A549 (cell line): ENCODE measurements at regions not wholly inside any gene's neighbourhood (a gene's known extent, or its start where the extent isn't known, plus 50 kb on each side); places are given as distances from the start of the nearest gene placed in this dataset.

Source experiments
- ATAC-seq, 2 experiments: fragments of 200-7000 bp in 1 of 2; fragments of >200 bp in 1 of 2; cut with Nextera tagmentation in 1 of 2; cut with Tn5 transposase in 1 of 2; 3 replicates each; pipeline versions ENCODE4 v1.8.0 to v1.9.1; 2018 to 2020; ENCODE audit warnings: mild to moderate bottlenecking in 1 of 2, moderate library complexity in 1 of 2
- CTCF ChIA-PET: fragments of 300-600 bp; sonication (Branson Sonifier 250); formaldehyde crosslinking; extraction: SDS; loops from one replicate; lab custom pipeline; 2021; ENCODE audit warnings: antibody characterized with exemption, inconsistent platforms; lab: Yijun Ruan, JAX
- POLR2A ChIA-PET: fragments of 350-600 bp; formaldehyde crosslinking; extraction: SDS; loops from one replicate; lab custom pipeline; 2021; ENCODE audit warnings: antibody characterized with exemption, inconsistent platforms; lab: Yijun Ruan, JAX
- DNase-seq, 2 experiments: peaks; one replicate each; pipeline versions ENCODE4 v3.0.0 to v3.0.0-alpha.2; 2011 to 2016; ENCODE audit warnings: low read depth in 1 of 2, low spot score in 1 of 2
- FAIRE-seq: peaks from 2 replicates; lab custom pipeline; 2011; peaks lifted over from hg19 to GRCh38; lab: Jason Lieb, UNC
- H3K27ac ChIP-seq, 2 experiments: fragments of >200 bp; sonication (Bioruptor Twin); formaldehyde crosslinking; 3 replicates each; pipeline ENCODE4 v1.5.1; 2016 to 2017
- H3K4me1 ChIP-seq: fragments of >200 bp; sonication (Bioruptor Twin); formaldehyde crosslinking; 3 replicates; pipeline ENCODE4 v1.6.1; 2016
- H3K4me2 ChIP-seq: fragments of >200 bp; sonication (Bioruptor Twin); formaldehyde crosslinking; 3 replicates; pipeline ENCODE4 v1.6.1; 2016
- H3K4me3 ChIP-seq: fragments of >200 bp; sonication (Bioruptor Twin); formaldehyde crosslinking; 3 replicates; pipeline ENCODE4 v1.5.1; 2016
- H3K9me3 ChIP-seq: fragments of >200 bp; sonication (Bioruptor Twin); formaldehyde crosslinking; 3 replicates; pipeline ENCODE4 v1.6.1; 2016
- BCL3 ChIP-seq: fragments of >200 bp; sonication (Bioruptor Twin); formaldehyde crosslinking; IDR thresholded peaks from 3 replicates; pipeline ENCODE4 v1.6.1; 2016
- CBX2 ChIP-seq: fragments of 200-600 bp; sonication (generic); IDR thresholded peaks from 2 replicates; pipeline ENCODE4 v1.6.1; 2016; ENCODE audit warnings: low read depth, mild to moderate bottlenecking, borderline replicate concordance
- CBX8 ChIP-seq: fragments of 200-600 bp; sonication (generic); IDR thresholded peaks from 2 replicates; pipeline ENCODE4 v1.6.1; 2016
- CEBPB ChIP-seq, 2 experiments: fragments of >200 bp in 1 of 2; sonication (Bioruptor Twin) in 1 of 2; formaldehyde crosslinking in 1 of 2; IDR thresholded peaks; 2 replicates each; pipeline ENCODE4 v1.6.1; 2012 to 2016
- E2F6 ChIP-seq: IDR thresholded peaks from 2 replicates; pipeline ENCODE4 v1.6.1; 2012; ENCODE audit warnings: low read depth, borderline replicate concordance
- EHF ChIP-seq: fragments of 250-450 bp; sonication (Bioruptor Pico); IDR thresholded peaks from 2 replicates; pipeline ENCODE4 v1.5.0; 2020; ENCODE audit warnings: mild to moderate bottlenecking
- ESRRA ChIP-seq: fragments of 150-350 bp; IDR thresholded peaks from 2 replicates; pipeline ENCODE4 v1.6.1; 2014; ENCODE audit warnings: mild to moderate bottlenecking, low read length, borderline replicate concordance
- FOSB ChIP-seq: fragments of 250-450 bp; sonication (Bioruptor Pico); IDR thresholded peaks from 2 replicates; pipeline ENCODE4 v1.5.0; 2020; ENCODE audit warnings: mild to moderate bottlenecking, moderate library complexity
- FOSL2 ChIP-seq, 2 experiments: fragments of 450-650 bp in 1 of 2; fragments of >200 bp in 1 of 2; sonication (Bioruptor Twin) in 1 of 2; formaldehyde crosslinking; IDR thresholded peaks; 2 replicates each; pipeline versions ENCODE4 v1.5.0 to v1.6.1; 2016 to 2020; ENCODE audit warnings: mild to moderate bottlenecking in 1 of 2, moderate library complexity in 1 of 2
- GATA3 ChIP-seq: IDR thresholded peaks from 2 replicates; pipeline ENCODE4 v1.6.1; 2012; ENCODE audit warnings: borderline replicate concordance
- HES2 ChIP-seq: fragments of >200 bp; sonication (Bioruptor Twin); formaldehyde crosslinking; IDR thresholded peaks from 2 replicates; pipeline ENCODE4 v1.6.1; 2016
- HEYL ChIP-seq: fragments of 250-450 bp; sonication (Bioruptor Pico); IDR thresholded peaks from 2 replicates; pipeline ENCODE4 v1.8.0; 2021; ENCODE audit warnings: mild to moderate bottlenecking, moderate library complexity
- HOXB5 ChIP-seq: fragments of 250-450 bp; sonication (Bioruptor Pico); IDR thresholded peaks from 2 replicates; pipeline ENCODE4 v1.5.0; 2020; ENCODE audit warnings: mild to moderate bottlenecking, moderate library complexity
- KDM1A ChIP-seq: fragments of 200-600 bp; sonication (generic); IDR thresholded peaks from 2 replicates; pipeline ENCODE4 v1.6.1; 2016; ENCODE audit warnings: low read depth, mild to moderate bottlenecking
- MAFK ChIP-seq: fragments of 450-650 bp; IDR thresholded peaks from 2 replicates; pipeline ENCODE4 v1.6.1; 2014; ENCODE audit not compliant: partially characterized antibody
- NFE2L2 ChIP-seq: fragments of 150-350 bp; conservative IDR thresholded peaks from 2 replicates; pipeline ENCODE4 v1.6.1; 2014; ENCODE audit warnings: low read length
- NPAS2 ChIP-seq: fragments of 250-450 bp; sonication (Bioruptor Pico); IDR thresholded peaks from 2 replicates; pipeline ENCODE4 v1.8.0; 2022; ENCODE audit warnings: mild to moderate bottlenecking, moderate library complexity, borderline replicate concordance
- PHF8 ChIP-seq: fragments of 200-600 bp; sonication (generic); IDR thresholded peaks from 2 replicates; pipeline ENCODE4 v1.6.1; 2016; ENCODE audit warnings: low read depth, mild to moderate bottlenecking, antibody characterized with exemption, moderate library complexity, borderline replicate concordance
- POLR2A ChIP-seq: IDR thresholded peaks from 2 replicates; pipeline ENCODE4 v1.6.1; 2012; ENCODE audit warnings: mild to moderate bottlenecking, low read length
- USF2 ChIP-seq: fragments of 450-650 bp; IDR thresholded peaks from 2 replicates; pipeline ENCODE4 v1.6.1; 2014; ENCODE audit warnings: antibody characterized with exemption
- ZC3H11A ChIP-seq: fragments of 450-650 bp; IDR thresholded peaks from 2 replicates; pipeline ENCODE4 v1.6.1; 2014; ENCODE audit warnings: antibody characterized with exemption, mild to moderate bottlenecking
- ZSCAN20 ChIP-seq: fragments of 250-450 bp; sonication (Bioruptor Pico); IDR thresholded peaks from 2 replicates; pipeline ENCODE4 v1.8.0; 2022; ENCODE audit warnings: mild to moderate bottlenecking, moderate library complexity
- WGBS: methylation state at CpG from one replicate; pipeline ENCODE4 v1.1.6; 2017; ENCODE audit errors: missing lambda C conversion rate; 5-methylcytosine and 5-hydroxymethylcytosine counted together

GRCh38 chr7:106376026-106376799 is 91.4 kb upstream of the NAMPT start:
- no peak for FAIRE-seq
- peak overlapping the region; percentile 74 to 80 for H3K27ac ChIP-seq
- TF ChIP-seq CBX8 (no peak), CEBPB (IDR thresholded peaks at IDR 0.05) (no peak), HOXB5 (CRISPR knock-in tag) (no peak), EHF (no peak), USF2 (no peak), CBX2 (no peak), GATA3 (no peak), KDM1A (no peak), ZSCAN20 (CRISPR knock-in tag) (no peak), NPAS2 (CRISPR knock-in tag) (no peak), FOSL2 (IDR thresholded peaks at IDR 0.05) (no peak), FOSL2 (CRISPR knock-in tag; IDR thresholded peaks at IDR 0.05) (no peak), MAFK (no peak), HEYL (no peak), PHF8 (no peak)
- no peak overlapping the region for H3K4me2 ChIP-seq
- H3K4me1 ChIP-seq: peaks cover 29% of the 10 kb centered on the region
- POLR2A ChIA-PET: interaction anchor here (0.7 kb wide), 1 partner anchor 83 kb away, joined by 3 read pairs; no protein-coding TSS in a partner anchor
- H3K4me3 ChIP-seq: no peak overlapping the region
- CTCF ChIA-PET: interaction anchor here (0.7 to 1.4 kb wide), 3 partner anchors 34 to 129 kb away, joined by 3 to 5 read pairs (median 3); no protein-coding TSS in a partner anchor
- H3K9me3 ChIP-seq: peaks cover 11% of the 10 kb centered on the region
- WGBS: 86% methylated on average over 3 of the region's 3 CpGs
- DNase-seq: no peak
- ATAC-seq: no peak

GRCh38 chr7:106375499-106375898 is 90.7 kb upstream of the NAMPT start:
- Histone ChIP-seq H3K9me3 (peaks cover 11% of the 10 kb centered on the region), H3K4me3 (no peak overlapping the region), H3K4me2 (no peak overlapping the region), H3K27ac (peak overlapping the region; percentile 74 to 80; a peak in 5 of 6 replicates), H3K4me1 (peaks cover 29% of the 10 kb centered on the region)
- POLR2A ChIA-PET: interaction anchor here (0.7 kb wide), 1 partner anchor 84 kb away, joined by 3 read pairs; no protein-coding TSS in a partner anchor
- DNase-seq: no peak
- no peak for TF ChIP-seq ZC3H11A
- no peak for TF ChIP-seq HES2
- no peak for TF ChIP-seq POLR2A
- no peak for TF ChIP-seq E2F6
- no peak for FAIRE-seq
- ATAC-seq: no peak
- WGBS: 89% methylated on average over 2 of the region's 2 CpGs
- CTCF ChIA-PET: interaction anchor here (1.4 kb wide), 1 partner anchor 34 kb away, joined by 3 read pairs; no protein-coding TSS in a partner anchor

GRCh38 chr7:106374437-106374836 is 89.7 kb upstream of the NAMPT start:
- FAIRE-seq: no peak
- WGBS: 86% methylated on average over 1 of the region's 1 CpG
- Histone ChIP-seq H3K27ac (peak overlapping the region; percentile 26 to 41; a peak in 3 of 6 replicates), H3K4me3 (no peak overlapping the region), H3K4me2 (no peak overlapping the region), H3K4me1 (peaks cover 34% of the 10 kb centered on the region), H3K9me3 (peaks cover 11% of the 10 kb centered on the region)
- ChIA-PET POLR2A (no interaction called here), CTCF (interaction anchor here (1.5 kb wide), 1 partner anchor 88 kb away, joined by 6 read pairs; no protein-coding TSS in a partner anchor)
- no peak for TF ChIP-seq NPAS2 (CRISPR knock-in tag)
- no peak for TF ChIP-seq BCL3
- TF ChIP-seq ZSCAN20 (CRISPR knock-in tag): no peak
- TF ChIP-seq PHF8: no peak
- TF ChIP-seq FOSB (CRISPR knock-in tag): no peak
- no peak for TF ChIP-seq FOSL2 (IDR thresholded peaks at IDR 0.05)
- no peak for TF ChIP-seq FOSL2 (CRISPR knock-in tag; IDR thresholded peaks at IDR 0.05)
- no peak for TF ChIP-seq CEBPB (IDR thresholded peaks at IDR 0.05)
- no peak for TF ChIP-seq CBX2
- no peak for TF ChIP-seq NFE2L2
- TF ChIP-seq ESRRA: no peak
- ATAC-seq: no peak
- no peak for DNase-seq
